GM21367 (cell line): ENCODE measurements at regions not wholly inside any gene's neighbourhood (a gene's known extent, or its start where the extent isn't known, plus 50 kb on each side); places are given as distances from the start of the nearest gene placed in this dataset.
"Not testable (repeated sequence)": the region's sequence is repeated elsewhere in the genome, so short reads cannot be mapped to it uniquely, and the experiment has no call there.

Experiments
- ATAC-seq: cut with Tn5 transposase; IDR thresholded peaks from one replicate; pipeline ENCODE4 v1.9.1; 2021; ENCODE audit not compliant: unreplicated experiment

DNA sequence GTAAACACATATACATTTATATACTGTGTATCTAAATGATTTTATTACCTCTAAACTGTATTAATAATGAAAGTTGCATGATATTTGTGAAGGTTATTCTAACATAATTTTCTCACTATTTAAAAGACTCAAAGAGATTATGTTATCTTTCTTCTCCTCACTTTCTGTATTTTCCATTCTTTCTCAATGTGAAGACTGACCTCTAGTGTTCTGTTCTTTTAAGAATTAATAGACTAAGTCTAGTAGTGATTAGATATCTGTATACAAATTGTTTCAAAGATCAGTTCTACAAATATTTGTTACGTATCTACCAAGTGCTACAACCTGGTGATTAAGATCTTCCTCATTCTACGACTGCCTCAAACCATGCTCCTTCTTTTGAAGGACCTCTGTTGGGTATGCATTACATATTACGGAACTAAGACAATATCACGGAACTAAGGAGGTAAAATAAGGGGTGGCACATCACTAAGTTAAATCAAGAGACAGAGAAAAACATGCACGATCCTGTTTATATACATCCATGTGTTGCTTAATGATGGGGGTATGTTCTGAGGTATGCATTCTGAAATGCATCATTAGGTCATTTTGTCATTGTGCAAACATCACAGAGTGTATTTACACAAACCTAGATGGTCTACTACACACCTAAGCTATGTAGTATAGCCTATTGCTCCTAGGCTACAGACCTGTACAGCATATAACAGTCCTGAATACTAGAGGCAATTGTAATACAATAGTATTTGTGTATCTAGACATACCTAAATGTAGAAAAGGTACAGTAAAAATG lies 161.5 kb upstream of the KBTBD8 start:
- ATAC-seq, result no peak

DNA sequence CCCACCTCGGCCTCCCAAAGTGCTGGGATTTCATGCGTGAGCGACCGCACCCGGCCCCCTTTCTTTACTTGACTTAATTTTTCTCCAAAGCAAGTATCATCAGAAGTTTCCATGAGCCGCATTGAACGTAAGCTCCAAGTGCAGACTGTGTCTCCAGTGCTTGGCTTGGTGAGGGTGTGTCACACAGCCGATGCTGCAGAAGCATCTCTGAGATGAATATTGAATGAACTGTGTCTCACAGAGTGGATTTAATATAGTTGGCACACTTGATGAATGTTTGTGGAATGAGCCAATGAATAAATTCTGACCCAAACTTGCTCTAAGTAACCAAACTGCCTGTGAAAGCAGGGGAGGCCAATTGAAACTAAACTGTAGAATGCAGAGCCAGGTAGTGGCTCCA lies 159.4 kb upstream of the KBTBD8 start:
- ATAC-seq, result no peak

DNA sequence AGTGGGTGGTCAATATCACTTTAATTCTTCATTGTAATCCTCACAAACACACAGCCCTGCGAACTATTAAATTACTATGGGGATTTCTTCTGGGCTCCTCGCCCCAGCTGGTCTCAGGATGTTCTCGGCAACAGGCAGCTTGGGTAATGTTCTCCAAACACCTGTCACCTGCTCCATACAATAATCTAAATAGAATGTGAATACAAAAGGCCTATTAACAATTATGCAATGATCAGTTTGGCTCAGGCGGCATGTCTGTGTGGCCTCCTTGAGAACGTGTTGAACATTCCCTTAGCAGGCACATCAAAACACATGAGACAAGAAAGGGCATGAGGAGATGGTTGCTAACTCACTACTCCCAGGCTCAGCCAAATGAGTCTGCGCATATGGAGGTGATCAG lies 158.6 kb upstream of the KBTBD8 start:
- no peak for ATAC-seq

DNA sequence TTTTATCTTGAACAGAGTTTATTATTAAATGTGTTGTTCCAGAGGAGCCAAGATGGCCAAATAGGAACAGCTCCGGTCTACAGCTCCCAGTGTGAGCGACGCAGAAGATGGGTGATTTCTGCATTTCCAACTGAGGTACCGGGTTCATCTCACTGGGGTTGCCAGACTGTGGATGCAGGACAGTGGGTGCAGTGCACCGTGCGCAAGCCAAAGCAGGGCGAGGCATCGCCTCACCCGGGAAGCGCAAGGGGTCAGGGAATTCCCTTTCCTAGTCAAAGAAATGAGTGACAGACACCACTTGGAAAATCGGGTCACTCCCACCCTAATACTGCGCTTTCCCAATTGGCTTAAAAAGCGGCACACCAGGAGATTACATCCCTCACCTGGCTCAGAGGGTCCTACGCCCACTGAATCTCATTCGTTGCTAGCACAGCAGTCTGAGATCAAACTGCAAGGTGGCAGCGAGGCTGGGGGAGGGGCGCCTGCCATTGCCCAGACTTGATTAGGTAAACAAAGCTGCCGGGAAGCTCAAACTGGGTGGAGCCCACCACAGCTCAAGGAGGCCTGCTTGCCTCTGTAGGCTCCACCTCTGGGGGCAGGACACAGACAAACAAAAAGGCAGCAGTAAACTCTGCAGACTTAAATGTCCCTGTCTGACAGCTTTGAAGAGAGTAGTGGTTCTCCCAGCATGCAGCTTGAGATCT lies 155.2 kb upstream of the KBTBD8 start:
- not testable (repeated sequence) for ATAC-seq

DNA sequence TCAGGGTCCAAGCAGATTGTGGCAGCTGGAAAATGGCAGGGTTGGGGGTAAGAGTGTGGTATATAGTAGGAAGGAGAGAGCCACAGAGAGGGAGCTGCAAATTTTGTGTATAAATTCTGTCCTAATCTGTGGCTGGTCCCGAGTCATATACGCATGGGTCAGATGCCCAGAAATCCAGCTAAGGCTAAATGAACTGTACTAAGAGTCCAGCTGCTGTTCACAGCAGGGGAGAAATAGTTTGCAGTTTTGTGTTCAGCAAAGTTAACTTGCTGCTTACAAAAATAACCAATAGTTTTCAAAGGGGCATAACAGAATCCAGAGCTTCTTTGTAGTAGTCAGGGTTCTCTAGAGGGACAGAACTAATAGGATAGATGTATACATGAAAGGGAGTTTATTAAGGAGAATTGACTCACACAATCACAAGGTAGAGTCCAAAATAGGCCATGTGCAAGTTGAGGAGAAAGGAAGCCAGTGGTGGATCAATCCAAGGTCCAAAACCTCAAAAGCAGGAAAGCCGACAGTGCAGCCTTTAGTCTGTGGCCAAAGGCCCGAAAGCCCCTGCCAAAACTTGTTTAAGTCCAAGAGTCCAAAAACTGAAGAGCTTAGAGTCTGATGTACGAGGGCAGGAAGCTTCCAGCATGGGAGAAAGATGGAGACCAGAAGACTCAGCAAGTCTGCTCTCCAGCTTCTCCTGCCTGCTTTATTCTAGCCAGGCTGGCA lies 146.1 kb upstream of the KBTBD8 start:
- no peak for ATAC-seq

DNA sequence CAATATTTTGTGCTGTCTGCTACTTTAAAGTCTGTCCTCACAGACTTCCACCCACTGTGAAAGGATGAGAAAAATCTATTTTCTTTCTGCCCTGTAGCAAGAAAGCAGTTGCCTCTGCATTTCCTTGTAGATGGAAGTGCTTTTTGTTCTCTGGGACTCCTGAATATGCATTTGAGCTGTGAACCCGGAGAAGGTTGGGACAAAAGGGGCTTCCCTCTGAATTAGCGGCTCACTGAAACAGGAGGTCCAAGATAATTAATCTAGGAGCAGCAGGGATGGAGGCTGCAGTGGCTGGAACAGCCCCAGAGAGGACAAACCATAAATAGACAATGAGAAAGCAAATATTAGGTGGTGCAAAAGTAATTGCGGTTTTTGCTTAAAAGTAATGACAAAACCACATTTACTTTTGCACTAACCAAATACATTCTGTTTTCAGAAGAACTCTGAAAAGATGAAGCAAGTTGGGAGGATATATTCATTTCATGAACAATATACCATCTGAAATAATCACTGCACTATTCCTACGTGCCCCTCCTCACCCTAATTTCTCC lies 143.4 kb upstream of the KBTBD8 start:
- no peak for ATAC-seq

DNA sequence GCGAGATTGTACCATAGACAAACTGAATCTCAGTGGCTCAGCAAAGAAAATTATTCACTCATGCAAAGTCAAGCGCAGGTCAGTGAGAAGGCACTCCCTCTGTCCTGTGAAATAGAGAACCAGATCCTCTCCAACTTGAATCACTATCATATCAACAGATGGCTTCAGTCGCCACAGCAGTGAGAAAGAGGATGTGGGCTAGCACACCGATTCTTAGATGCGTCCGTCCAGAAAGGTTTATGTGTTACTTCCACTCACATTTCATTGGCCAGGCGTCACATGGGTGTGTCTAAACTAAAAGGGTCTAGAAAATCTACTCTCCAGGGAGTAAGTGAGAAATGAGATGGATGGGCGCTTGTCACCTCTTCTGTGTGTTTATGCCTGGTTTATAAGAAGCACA lies 141.6 kb upstream of the KBTBD8 start:
- ATAC-seq, result peak; percentile 78

DNA sequence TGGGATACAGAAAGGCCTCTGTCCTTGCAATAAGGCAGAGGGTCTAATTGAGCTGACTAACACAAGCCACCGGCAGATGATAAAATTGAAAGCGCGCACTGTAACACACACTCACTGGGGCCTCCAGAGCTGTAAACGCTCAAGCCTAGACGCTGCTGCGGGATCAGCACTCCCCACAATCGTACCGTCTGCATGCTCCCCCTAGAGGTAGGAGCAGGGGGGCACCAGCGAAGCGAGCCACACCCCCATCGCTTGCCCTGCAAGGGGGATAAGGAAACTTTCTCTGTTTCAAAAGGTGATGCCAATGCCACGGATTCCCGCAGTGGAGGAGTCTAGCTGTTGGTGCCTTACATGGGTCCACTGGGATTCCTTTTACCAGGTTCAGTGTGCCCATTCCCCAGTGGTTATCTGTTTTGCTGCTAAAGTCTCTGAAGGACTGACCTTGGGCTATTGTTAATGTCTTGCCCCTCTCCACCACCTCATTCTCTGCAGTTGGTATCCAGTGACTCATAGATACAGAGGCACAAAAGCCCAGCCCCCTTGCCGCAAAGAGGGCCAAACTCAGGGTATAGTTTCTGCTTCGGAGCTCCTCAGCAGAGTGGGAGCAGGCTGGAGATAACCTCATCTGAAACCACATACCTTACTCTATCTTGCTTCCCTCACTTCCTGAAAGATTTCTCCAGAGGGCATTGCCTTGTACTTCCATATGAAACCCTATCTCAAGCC lies 139.3 kb upstream of the KBTBD8 start:
- ATAC-seq, result no peak

DNA sequence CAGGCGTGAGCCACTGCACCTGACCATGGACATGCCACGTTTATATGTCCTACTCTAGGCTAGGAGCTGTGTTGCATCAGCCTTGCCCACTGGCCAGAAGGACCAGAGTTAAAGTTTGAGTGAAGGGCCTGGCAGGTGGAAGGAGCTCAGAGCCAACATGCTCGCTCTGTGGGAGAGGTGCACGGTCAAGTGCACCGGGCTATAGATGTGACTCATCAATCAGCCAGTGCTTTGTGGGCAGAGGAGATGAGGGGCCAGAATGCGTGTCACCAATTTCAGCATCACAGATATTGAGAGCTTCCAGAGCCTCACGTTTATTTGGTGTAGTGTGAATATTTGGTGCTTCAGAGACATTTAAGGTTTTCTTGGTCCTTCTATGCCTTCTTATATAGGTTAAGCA lies 137.3 kb upstream of the KBTBD8 start:
- ATAC-seq, result no peak

DNA sequence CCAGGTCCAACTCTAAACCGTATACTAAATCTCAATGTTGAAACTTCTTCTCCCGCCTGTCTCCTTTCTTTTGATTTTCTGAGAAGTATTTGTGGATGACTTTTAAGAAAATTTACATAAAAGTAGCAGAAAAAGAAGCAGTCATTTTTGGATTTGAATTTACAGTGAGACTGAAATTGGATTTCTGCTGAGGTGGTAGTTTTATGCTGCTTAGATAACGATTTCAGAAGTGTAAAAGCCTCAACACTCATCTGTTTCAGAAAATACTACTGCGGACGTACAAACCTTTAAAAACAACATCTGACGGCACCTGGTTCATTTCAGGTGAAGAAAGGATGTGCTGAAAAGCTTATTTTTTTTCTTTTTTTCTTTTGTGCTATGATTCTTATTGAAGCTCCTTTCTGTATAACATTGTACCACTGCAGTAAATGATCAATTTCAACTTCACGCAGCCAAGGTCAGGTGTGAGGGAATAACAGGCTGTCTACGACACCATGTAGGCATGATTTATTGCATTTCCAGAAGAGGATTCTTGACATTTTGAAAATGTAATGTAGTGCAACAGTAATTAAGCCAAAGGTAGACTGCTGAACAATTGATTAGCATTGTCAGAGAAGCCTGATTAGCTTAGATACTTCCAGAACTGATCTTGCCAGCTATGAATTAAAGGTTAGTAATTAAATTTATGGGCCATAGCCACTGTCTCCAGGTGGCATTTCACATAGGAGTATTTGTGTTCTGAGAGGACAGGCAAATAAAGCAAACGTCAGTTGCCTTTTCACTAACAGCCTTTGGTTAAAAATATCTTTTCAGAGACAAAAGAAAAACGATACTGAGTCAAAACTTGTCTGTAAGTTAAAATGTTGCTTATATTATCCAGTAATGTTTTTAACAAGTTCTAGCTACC lies 134.6 kb upstream of the KBTBD8 start:
- ATAC-seq, result no peak

DNA sequence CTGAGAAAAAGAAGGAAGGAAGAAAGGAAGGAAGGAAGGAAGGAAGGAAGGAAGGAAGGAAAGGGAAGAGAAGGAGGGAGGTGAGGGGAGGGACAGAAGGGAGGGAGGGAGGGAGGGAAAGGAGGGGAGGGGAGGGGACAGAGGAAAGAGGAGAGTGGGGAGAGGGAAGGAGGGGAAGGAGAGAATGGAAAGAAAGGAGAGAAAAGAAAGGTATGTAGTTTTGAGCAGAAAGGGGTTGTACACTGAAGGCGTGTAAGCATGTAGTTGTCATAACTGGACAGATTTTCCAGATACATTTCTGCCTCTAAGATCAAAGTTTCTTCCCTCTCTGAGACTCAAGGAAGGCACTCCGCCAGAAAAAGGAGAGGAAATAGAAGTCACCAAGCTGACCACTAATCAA lies 113.4 kb upstream of the KBTBD8 start:
- no peak for ATAC-seq

DNA sequence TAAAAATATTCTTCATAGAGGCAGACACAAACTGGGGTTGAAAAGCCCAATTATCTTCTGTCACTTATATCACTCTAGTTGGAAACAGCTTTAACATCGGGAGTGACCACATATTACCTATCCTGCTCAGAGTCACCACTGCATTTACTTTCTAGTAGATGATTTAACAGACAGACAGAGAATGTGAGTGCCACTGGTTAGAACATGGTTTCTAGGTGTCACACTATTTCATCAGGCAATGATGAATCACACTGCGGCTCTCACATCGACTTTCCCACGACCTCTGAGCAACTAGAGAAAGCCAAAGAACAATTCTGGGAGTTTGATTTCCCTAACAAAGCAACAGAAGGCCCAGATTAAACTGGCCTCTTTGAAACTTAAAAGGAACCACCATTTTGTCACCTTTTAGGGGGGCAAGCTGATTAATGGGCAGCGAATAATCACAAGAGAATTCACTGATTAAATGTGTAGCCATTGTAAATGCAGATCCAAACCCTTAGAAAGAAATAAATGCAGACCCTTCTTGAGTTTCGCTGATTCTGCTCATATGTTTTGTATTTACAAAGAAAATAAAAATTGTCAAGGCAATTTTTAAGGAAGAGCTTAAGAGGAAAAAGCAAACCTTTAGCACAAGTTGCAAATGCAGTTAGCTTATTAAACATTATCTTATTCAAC lies 112.6 kb upstream of the KBTBD8 start:
- no peak for ATAC-seq

DNA sequence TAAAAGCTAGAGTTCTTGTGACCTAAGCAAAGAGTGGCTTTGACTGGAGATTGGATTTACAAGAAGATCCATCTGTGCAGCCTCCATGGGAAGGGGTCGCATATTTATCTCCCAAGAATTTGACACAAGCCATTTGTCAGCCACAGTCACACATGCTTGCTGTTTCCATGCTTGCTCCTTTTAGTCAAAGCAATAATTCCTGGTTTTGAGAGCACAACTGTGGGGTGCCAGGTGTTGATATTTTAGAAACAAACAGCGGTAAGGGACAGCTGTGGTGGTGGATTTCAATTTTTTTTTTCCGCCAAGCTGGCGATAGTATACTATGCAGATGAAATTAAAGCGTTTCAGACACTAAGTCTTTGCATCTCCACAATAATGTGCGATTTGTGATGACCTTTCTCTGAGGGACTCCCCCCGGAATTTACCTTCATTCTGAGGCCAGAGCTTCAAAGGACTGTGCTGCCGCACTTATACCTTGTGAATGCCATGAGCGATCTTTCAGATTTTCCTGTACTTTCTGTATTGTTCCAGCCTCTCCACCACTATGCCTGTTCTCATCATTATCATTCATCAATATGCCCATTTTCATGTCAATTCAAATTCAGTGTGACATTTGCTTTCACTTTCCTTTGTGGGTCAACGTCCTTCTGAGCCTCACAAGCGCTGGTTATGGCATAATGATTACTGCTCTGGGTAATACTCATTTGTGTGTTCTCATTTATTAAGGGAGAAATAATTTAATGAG lies 108.2 kb upstream of the KBTBD8 start:
- no peak for ATAC-seq

DNA sequence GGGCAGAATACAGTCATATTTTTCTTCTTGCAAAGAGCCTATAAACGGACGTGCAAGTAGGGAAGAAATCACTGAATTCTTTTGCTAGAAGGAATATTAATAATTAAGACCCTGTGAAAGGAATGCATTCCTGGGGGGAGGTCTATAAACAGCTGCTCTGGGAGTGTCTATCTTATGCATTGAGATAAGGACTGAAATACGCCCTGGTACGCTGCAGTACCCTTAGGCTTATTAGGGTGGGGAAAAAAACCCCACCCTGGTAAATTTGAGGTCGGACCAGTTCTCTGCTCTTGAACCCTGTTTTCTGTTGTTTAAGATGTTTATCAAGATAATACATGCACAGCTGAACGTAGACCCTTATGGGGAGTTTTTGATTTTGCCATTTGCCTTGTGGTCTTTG lies 100.0 kb upstream of the KBTBD8 start:
- no peak for ATAC-seq

DNA sequence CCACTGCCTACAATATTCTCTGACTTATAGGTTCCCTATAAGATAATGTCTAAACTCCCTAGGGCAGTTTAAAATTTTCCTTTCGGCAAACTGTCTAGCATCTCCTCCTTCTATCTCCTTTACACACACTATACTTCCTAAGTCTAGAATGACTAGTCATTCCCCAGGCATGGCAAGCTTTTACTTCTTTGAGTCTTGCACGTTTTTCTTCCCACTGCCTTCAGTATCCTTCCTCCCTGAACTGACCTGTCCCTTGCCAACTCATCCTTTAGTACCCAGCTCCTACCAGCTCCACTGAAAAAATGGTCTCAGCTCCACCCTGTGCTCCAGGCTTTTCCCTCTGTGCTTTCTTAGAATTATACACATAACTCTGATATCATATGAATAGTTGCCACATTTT lies 93.8 kb upstream of the KBTBD8 start:
- no peak for ATAC-seq

DNA sequence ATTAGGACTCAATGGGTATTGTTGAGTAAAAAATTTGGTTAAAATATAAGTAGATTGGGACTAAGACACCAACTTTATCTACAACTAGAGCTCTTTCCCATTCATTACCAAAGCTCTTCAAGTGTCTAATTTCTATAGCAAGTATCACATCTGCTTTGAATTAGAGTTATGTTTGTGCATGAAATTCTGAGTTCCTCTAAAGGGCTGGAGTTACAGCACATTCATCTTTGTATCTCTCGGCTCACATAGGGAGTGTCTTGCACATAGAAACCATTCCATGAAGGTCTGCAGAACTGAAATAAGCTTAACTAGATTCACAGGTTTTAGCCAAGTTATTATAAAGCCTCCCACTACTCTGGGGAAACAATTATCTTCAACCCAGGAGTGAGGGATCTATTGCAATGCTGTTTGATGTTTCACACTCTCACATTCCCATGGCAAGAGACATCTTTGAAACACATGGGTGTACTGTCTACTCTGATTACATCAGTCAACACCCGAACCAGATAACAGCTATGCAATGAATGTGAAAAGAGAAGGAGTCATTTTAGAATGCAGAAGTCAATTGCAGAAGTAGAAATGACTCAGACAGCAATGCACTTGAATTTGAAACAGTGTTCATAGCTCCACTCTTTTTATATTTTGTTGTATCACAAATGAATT lies 93.1 kb upstream of the KBTBD8 start:
- ATAC-seq, result no peak

DNA sequence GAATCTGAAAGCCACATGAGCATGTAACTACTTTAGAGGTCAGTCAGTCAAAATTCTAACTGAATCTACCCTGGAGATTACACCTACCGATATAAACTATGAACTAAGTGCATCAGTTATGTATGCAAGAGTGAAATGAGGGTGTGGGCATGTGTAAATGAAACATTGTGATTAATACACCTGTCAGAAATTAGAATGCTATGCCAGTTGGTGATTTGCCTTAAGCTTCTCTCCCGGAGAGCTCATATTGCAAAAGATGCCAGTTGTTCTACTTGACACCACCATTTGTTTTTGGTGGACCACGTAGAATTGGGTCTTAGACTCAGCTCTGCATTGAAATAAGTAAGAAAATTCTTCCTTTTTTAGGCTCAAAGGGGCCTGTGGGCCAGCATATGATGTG lies 91.0 kb upstream of the KBTBD8 start:
- no peak for ATAC-seq
